ENCODE measurements at regions not wholly inside any gene's neighbourhood (a gene's known extent, or its start where the extent isn't known, plus 50 kb on each side); places are given as distances from the start of the nearest gene placed in this dataset.

DNA sequence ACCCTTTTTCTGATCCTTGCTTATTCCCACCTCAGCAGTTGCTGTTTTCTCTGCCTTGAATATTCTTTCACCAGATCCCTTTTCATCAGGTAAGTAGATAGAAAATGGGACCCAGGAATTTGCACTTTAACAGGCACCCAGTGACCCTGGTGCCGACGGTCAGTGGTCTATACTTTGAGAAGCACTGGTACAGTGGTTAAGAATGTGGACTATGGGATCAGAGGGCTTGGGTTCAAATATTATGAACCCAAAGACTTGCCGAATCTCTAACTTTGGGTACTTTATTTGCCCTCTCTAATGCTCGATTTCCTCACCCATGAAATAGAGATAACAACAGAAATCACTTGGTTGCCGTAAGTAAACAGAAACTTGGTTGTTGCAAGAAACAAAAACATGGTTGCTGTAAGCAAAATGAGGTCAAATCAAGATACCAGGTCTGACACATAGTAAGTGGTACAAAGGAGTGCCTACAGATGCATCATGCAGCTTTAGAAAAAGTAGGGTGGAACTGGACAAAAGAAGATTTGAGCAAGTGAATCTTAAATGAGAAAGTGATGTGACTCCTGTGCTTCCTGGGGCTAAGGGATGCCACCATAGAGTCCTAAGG lies 69.5 kb upstream of the GLS start:
- H3K27me3 ChIP-seq (ENCODE audit: control insufficient read depth, insufficient read depth, low read length): no peaks in the 10 kb centered on the region; the same call in 1 of the 2 replicates
- H3K36me3 ChIP-seq (ENCODE audit: control insufficient read depth, insufficient read depth, low read length): no peaks in the 10 kb centered on the region
- intact Hi-C loops (cut with micrococcal nuclease; ENCODE audit: unreplicated experiment) (no loop called here), in situ Hi-C loops (cut with HindIII; ENCODE audit: low pct_unique_long_range_greater_than_20kb, low sequenced_read_pairs) (no loop called here)
- H3K27ac ChIP-seq (ENCODE audit: low read length): no peak overlapping the region
- no TSS peak for BruUV-seq (replicated peaks)
- no peaks in the 10 kb centered on the region for H3K9me3 ChIP-seq (ENCODE audit: control insufficient read depth, insufficient read depth, low read depth, low read length)
- no peak overlapping the region for H3K4me3 ChIP-seq (ENCODE audit: low read depth in 2 of 2, low read length in 2 of 2)
- DNase-seq (ENCODE audit: low read depth, low spot score) (no peak), ATAC-seq (no peak)
- H3K4me1 ChIP-seq (ENCODE audit: control insufficient read depth, insufficient read depth, low read length): no peaks in the 10 kb centered on the region
- POLR2A ChIA-PET: no interaction called here
- TF ChIP-seq, protein P1, sequence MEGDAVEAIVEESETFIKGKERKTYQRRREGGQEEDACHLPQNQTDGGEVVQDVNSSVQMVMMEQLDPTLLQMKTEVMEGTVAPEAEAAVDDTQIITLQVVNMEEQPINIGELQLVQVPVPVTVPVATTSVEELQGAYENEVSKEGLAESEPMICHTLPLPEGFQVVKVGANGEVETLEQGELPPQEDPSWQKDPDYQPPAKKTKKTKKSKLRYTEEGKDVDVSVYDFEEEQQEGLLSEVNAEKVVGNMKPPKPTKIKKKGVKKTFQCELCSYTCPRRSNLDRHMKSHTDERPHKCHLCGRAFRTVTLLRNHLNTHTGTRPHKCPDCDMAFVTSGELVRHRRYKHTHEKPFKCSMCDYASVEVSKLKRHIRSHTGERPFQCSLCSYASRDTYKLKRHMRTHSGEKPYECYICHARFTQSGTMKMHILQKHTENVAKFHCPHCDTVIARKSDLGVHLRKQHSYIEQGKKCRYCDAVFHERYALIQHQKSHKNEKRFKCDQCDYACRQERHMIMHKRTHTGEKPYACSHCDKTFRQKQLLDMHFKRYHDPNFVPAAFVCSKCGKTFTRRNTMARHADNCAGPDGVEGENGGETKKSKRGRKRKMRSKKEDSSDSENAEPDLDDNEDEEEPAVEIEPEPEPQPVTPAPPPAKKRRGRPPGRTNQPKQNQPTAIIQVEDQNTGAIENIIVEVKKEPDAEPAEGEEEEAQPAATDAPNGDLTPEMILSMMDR (IDR thresholded peaks at IDR 0.05): no peak
- no peak for TF ChIP-seq TCF7L2 (IDR thresholded peaks at IDR 0.05; ENCODE audit: low read depth, low read length)
- TF ChIP-seq, protein P2, sequence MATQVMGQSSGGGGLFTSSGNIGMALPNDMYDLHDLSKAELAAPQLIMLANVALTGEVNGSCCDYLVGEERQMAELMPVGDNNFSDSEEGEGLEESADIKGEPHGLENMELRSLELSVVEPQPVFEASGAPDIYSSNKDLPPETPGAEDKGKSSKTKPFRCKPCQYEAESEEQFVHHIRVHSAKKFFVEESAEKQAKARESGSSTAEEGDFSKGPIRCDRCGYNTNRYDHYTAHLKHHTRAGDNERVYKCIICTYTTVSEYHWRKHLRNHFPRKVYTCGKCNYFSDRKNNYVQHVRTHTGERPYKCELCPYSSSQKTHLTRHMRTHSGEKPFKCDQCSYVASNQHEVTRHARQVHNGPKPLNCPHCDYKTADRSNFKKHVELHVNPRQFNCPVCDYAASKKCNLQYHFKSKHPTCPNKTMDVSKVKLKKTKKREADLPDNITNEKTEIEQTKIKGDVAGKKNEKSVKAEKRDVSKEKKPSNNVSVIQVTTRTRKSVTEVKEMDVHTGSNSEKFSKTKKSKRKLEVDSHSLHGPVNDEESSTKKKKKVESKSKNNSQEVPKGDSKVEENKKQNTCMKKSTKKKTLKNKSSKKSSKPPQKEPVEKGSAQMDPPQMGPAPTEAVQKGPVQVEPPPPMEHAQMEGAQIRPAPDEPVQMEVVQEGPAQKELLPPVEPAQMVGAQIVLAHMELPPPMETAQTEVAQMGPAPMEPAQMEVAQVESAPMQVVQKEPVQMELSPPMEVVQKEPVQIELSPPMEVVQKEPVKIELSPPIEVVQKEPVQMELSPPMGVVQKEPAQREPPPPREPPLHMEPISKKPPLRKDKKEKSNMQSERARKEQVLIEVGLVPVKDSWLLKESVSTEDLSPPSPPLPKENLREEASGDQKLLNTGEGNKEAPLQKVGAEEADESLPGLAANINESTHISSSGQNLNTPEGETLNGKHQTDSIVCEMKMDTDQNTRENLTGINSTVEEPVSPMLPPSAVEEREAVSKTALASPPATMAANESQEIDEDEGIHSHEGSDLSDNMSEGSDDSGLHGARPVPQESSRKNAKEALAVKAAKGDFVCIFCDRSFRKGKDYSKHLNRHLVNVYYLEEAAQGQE (IDR thresholded peaks at IDR 0.05; ENCODE audit: insufficient read depth in 1 of 2, low read depth in 2 of 2, low read length in 1 of 2): no peak
- TF ChIP-seq SIN3A (IDR thresholded peaks at IDR 0.05; ENCODE audit: borderline replicate concordance, insufficient read depth, low read depth, low read length): no peak
- TF ChIP-seq POLR2AphosphoS5 (IDR thresholded peaks at IDR 0.05; ENCODE audit: low read depth, low read length): no peak
- CTCF ChIA-PET: no interaction called here

DNA sequence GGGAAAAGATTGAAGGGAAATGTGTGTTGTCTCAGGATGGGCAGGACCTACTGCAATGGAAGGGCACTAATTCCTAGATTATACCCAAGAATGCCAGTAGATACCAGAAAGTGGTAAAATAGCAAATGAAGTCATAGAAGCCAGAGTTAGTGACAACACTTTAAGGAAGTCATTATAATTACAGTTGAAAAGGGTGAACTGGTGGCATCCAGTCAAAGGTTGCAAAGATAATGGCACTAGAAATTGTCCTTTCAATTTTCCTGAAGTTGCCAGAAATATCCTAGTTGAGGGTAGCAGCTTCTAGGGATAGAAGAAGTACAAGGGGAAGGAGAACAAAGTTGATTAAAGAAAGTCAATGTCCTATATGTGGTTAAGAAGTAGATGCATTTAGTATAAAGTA lies 68.8 kb upstream of the GLS start:
- H3K4me3 ChIP-seq (ENCODE audit: low read depth in 2 of 2, low read length in 2 of 2): no peak overlapping the region
- no peaks in the 10 kb centered on the region; the same call in 1 of the 2 replicates for H3K27me3 ChIP-seq (ENCODE audit: control insufficient read depth, insufficient read depth, low read length)
- H3K27ac ChIP-seq (ENCODE audit: low read length): no peak overlapping the region
- in situ Hi-C loops (cut with HindIII; ENCODE audit: low pct_unique_long_range_greater_than_20kb, low sequenced_read_pairs) (no loop called here), intact Hi-C loops (cut with micrococcal nuclease; ENCODE audit: unreplicated experiment) (no loop called here)
- DNase-seq (ENCODE audit: low read depth, low spot score) (no peak), ATAC-seq (no peak)
- no TSS peak for BruUV-seq (replicated peaks)
- ChIA-PET POLR2A (no interaction called here), CTCF (no interaction called here)
- H3K36me3 ChIP-seq (ENCODE audit: control insufficient read depth, insufficient read depth, low read length): no peaks in the 10 kb centered on the region
- no peaks in the 10 kb centered on the region for H3K9me3 ChIP-seq (ENCODE audit: control insufficient read depth, insufficient read depth, low read depth, low read length)
- TF ChIP-seq SIN3A (IDR thresholded peaks at IDR 0.05; ENCODE audit: borderline replicate concordance, insufficient read depth, low read depth, low read length): no peak
- TF ChIP-seq, protein P1 (IDR thresholded peaks at IDR 0.05): no peak
- no peak for TF ChIP-seq TCF7L2 (IDR thresholded peaks at IDR 0.05; ENCODE audit: low read depth, low read length)
- TF ChIP-seq, protein P2 (IDR thresholded peaks at IDR 0.05; ENCODE audit: insufficient read depth in 1 of 2, low read depth in 2 of 2, low read length in 1 of 2): no peak
- no peak for TF ChIP-seq POLR2AphosphoS5 (IDR thresholded peaks at IDR 0.05; ENCODE audit: low read depth, low read length)
- H3K4me1 ChIP-seq (ENCODE audit: control insufficient read depth, insufficient read depth, low read length): no peaks in the 10 kb centered on the region

Data from Panc1 (cell line).